ENCODE measurements at regions not wholly inside any gene's neighbourhood (a gene's known extent, or its start where the extent isn't known, plus 50 kb on each side); places are given as distances from the start of the nearest gene placed in this dataset.

DNA sequence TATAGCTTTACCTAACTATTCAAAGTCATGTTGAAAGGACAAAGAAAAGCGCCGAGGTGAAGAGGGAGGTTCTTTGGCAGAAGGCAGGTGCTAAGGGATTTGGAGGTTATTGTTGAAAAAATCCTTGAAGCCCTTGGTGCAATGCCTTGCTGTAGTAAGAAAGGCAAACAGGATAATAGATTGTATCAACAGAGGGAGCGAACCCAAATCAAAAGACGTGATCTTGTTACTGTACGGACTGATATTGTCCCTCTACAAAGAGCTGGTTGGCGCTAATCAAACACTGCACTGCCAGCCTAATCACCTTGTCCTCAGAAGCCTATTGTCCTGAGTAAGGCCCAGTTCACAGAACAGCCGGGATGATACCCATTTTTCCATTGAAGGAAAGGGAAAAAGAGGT lies 182.9 kb downstream of the ZIC3 start (continued):
- TF ChIP-seq, protein P1, sequence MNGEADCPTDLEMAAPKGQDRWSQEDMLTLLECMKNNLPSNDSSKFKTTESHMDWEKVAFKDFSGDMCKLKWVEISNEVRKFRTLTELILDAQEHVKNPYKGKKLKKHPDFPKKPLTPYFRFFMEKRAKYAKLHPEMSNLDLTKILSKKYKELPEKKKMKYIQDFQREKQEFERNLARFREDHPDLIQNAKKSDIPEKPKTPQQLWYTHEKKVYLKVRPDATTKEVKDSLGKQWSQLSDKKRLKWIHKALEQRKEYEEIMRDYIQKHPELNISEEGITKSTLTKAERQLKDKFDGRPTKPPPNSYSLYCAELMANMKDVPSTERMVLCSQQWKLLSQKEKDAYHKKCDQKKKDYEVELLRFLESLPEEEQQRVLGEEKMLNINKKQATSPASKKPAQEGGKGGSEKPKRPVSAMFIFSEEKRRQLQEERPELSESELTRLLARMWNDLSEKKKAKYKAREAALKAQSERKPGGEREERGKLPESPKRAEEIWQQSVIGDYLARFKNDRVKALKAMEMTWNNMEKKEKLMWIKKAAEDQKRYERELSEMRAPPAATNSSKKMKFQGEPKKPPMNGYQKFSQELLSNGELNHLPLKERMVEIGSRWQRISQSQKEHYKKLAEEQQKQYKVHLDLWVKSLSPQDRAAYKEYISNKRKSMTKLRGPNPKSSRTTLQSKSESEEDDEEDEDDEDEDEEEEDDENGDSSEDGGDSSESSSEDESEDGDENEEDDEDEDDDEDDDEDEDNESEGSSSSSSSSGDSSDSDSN (IDR thresholded peaks at IDR 0.05; ENCODE audit: borderline replicate concordance in 1 of 2, low read depth in 2 of 2, low read length in 2 of 2): no peak
- TF ChIP-seq ZBTB8A (IDR thresholded peaks at IDR 0.05; ENCODE audit: partially characterized antibody) (no peak), KAT2B (IDR thresholded peaks at IDR 0.05; ENCODE audit: low read depth, low read length) (no peak), CREBBP (IDR thresholded peaks at IDR 0.05; ENCODE audit: low read depth, low read length) (no peak), SREBF1 (IDR thresholded peaks at IDR 0.05; ENCODE audit: borderline replicate concordance, low read depth, low read length) (no peak)
- TF ChIP-seq, protein P2, sequence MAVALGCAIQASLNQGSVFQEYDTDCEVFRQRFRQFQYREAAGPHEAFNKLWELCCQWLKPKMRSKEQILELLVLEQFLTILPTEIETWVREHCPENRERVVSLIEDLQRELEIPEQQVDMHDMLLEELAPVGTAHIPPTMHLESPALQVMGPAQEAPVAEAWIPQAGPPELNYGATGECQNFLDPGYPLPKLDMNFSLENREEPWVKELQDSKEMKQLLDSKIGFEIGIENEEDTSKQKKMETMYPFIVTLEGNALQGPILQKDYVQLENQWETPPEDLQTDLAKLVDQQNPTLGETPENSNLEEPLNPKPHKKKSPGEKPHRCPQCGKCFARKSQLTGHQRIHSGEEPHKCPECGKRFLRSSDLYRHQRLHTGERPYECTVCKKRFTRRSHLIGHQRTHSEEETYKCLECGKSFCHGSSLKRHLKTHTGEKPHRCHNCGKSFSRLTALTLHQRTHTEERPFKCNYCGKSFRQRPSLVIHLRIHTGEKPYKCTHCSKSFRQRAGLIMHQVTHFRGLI (CRISPR knock-in tag; IDR thresholded peaks at IDR 0.05): no peak
- TF ChIP-seq, protein P3, sequence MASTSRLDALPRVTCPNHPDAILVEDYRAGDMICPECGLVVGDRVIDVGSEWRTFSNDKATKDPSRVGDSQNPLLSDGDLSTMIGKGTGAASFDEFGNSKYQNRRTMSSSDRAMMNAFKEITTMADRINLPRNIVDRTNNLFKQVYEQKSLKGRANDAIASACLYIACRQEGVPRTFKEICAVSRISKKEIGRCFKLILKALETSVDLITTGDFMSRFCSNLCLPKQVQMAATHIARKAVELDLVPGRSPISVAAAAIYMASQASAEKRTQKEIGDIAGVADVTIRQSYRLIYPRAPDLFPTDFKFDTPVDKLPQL (IDR thresholded peaks at IDR 0.05; ENCODE audit: extremely low read depth, insufficient read length): no peak
- TF ChIP-seq, protein P4, sequence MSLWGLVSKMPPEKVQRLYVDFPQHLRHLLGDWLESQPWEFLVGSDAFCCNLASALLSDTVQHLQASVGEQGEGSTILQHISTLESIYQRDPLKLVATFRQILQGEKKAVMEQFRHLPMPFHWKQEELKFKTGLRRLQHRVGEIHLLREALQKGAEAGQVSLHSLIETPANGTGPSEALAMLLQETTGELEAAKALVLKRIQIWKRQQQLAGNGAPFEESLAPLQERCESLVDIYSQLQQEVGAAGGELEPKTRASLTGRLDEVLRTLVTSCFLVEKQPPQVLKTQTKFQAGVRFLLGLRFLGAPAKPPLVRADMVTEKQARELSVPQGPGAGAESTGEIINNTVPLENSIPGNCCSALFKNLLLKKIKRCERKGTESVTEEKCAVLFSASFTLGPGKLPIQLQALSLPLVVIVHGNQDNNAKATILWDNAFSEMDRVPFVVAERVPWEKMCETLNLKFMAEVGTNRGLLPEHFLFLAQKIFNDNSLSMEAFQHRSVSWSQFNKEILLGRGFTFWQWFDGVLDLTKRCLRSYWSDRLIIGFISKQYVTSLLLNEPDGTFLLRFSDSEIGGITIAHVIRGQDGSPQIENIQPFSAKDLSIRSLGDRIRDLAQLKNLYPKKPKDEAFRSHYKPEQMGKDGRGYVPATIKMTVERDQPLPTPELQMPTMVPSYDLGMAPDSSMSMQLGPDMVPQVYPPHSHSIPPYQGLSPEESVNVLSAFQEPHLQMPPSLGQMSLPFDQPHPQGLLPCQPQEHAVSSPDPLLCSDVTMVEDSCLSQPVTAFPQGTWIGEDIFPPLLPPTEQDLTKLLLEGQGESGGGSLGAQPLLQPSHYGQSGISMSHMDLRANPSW (CRISPR knock-in tag; IDR thresholded peaks at IDR 0.05): no peak

All from K562 (cell line).